Activated T-helper 9 cell treated with anti-CD3 and anti-CD28 coated beads, Interleukin-2, amount 50 U/mL, for 16 hours (primary cell): ENCODE measurements at regions not wholly inside any gene's neighbourhood (a gene's known extent, or its start where the extent isn't known, plus 50 kb on each side); places are given as distances from the start of the nearest gene placed in this dataset.

Experiments used
- DNase-seq: peaks from one replicate; pipeline ENCODE4 v3.0.0-alpha.2; 2020; ENCODE audit warnings: low read depth

- DNase-seq = no peak
Observed at GRCh38 chr13:22128441-22129408, 457.9 kb downstream of the FGF9 start.

GRCh38 chr13:22130254-22130653 is 459.4 kb downstream of the FGF9 start:
- no peak for DNase-seq

GRCh38 chr13:22134261-22134660 is 463.4 kb downstream of the FGF9 start:
- no peak for DNase-seq

GRCh38 chr13:22135446-22135845 is 464.6 kb downstream of the FGF9 start:
- DNase-seq = no peak

- no peak for DNase-seq
Observed at GRCh38 chr13:22137361-22138050, 466.6 kb downstream of the FGF9 start.

- no peak for DNase-seq
Observed at GRCh38 chr13:22138947-22139346, 468.1 kb downstream of the FGF9 start.

GRCh38 chr13:22141716-22142115 is 470.8 kb downstream of the FGF9 start:
- no peak for DNase-seq

- DNase-seq = no peak
Observed at GRCh38 chr13:22143671-22144070, 472.8 kb downstream of the FGF9 start.

- no peak for DNase-seq
Observed at GRCh38 chr13:22144806-22145205, 473.9 kb downstream of the FGF9 start.

GRCh38 chr13:22148187-22148586 is 477.3 kb downstream of the FGF9 start:
- DNase-seq = no peak

- DNase-seq = no peak
Observed at GRCh38 chr13:22152751-22153150, 481.9 kb downstream of the FGF9 start.

- no peak for DNase-seq
Observed at GRCh38 chr13:22154041-22154440, 483.2 kb downstream of the FGF9 start.

- no peak for DNase-seq
Observed at GRCh38 chr13:22161871-22162270, 491.0 kb downstream of the FGF9 start.

- no peak for DNase-seq
Observed at GRCh38 chr13:22162889-22163288, 492.0 kb downstream of the FGF9 start.

- DNase-seq = no peak
Observed at GRCh38 chr13:22168437-22169190, 497.7 kb downstream of the FGF9 start.

GRCh38 chr13:22169473-22169872 is 498.6 kb downstream of the FGF9 start:
- no peak for DNase-seq

GRCh38 chr13:22173610-22174009 is 502.7 kb downstream of the FGF9 start:
- no peak for DNase-seq

- DNase-seq = no peak
Observed at GRCh38 chr13:22175241-22175640, 504.4 kb downstream of the FGF9 start.

GRCh38 chr13:22175815-22176214 is 504.9 kb downstream of the FGF9 start:
- DNase-seq = no peak

GRCh38 chr13:22176968-22177520 is 506.2 kb downstream of the FGF9 start:
- DNase-seq = no peak

- no peak for DNase-seq
Observed at GRCh38 chr13:22178878-22179277, 508.0 kb downstream of the FGF9 start.

- DNase-seq = no peak
Observed at GRCh38 chr13:22187329-22187728, 516.5 kb downstream of the FGF9 start.
